Upper lobe of left lung (tissue), 4 donors: ENCODE measurements at regions not wholly inside any gene's neighbourhood (a gene's known extent, or its start where the extent isn't known, plus 50 kb on each side); places are given as distances from the start of the nearest gene placed in this dataset.
"Not testable (repeated sequence)": the region's sequence is repeated elsewhere in the genome, so short reads cannot be mapped to it uniquely, and the experiment has no call there.

Experiments used
- POLR2AphosphoS5 ChIP-seq, 2 donors: sonication (generic); formaldehyde crosslinking; IDR thresholded peaks; one replicate each; pipeline ENCODE4 v1.5.1; 2017; ENCODE audit warnings: antibody characterized with exemption in 2 of 2
- TF ChIP-seq, protein P1 (sequence below), 6 experiments: fragments of 450-650 bp in 4 of 6; fragments of 200-600 bp in 2 of 6; sonication (generic) in 2 of 6; IDR thresholded peaks; one replicate each; pipeline ENCODE4 v1.5.1; 2016 to 2019; ENCODE audit warnings: antibody characterized with exemption in 6 of 6

DNA sequence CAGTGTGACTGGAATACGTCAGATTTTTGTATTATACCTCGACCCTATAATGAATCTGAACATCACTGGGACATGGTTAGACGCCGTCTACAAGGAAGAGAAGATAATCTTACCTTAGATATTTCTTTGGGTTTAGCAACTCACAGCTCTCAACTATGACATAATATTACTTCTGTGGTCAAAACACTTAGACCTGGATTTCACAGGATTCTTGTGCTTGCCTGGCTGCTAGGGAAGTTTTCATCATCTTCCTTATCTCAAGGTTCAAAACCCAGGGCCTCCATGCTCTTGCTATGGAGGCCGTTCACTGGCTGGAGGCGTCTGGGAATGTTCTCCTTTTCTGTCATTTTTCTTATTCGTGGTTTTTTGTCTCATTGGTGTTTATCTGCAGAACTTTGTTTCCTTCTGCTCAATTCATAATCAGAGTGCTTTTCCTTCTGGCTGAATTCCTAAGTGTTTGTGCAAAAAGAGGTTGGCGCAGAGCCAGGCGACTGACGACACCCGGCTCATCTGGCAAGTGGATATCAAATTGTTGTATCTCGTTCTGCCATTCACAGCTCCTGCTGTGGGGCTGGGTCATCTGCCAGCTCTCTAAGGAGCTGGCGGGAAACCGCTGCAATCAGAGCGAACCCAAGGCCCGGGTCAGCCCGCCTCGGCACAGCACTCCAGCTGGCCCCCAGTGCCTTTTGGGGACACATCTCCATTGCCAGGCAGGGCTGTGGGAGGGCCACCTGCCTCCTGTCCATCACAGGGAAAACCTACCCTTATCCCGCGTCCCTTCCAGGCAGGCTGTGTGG is 68.1 kb upstream of the DEFB108B start:
- TF ChIP-seq, protein P1, sequence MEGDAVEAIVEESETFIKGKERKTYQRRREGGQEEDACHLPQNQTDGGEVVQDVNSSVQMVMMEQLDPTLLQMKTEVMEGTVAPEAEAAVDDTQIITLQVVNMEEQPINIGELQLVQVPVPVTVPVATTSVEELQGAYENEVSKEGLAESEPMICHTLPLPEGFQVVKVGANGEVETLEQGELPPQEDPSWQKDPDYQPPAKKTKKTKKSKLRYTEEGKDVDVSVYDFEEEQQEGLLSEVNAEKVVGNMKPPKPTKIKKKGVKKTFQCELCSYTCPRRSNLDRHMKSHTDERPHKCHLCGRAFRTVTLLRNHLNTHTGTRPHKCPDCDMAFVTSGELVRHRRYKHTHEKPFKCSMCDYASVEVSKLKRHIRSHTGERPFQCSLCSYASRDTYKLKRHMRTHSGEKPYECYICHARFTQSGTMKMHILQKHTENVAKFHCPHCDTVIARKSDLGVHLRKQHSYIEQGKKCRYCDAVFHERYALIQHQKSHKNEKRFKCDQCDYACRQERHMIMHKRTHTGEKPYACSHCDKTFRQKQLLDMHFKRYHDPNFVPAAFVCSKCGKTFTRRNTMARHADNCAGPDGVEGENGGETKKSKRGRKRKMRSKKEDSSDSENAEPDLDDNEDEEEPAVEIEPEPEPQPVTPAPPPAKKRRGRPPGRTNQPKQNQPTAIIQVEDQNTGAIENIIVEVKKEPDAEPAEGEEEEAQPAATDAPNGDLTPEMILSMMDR (IDR thresholded peaks at IDR 0.05) = not testable (repeated sequence)
- TF ChIP-seq POLR2AphosphoS5 (IDR thresholded peaks at IDR 0.05) = not testable (repeated sequence)
